ENCODE measurements at regions not wholly inside any gene's neighbourhood (a gene's known extent, or its start where the extent isn't known, plus 50 kb on each side); places are given as distances from the start of the nearest gene placed in this dataset.

DNA sequence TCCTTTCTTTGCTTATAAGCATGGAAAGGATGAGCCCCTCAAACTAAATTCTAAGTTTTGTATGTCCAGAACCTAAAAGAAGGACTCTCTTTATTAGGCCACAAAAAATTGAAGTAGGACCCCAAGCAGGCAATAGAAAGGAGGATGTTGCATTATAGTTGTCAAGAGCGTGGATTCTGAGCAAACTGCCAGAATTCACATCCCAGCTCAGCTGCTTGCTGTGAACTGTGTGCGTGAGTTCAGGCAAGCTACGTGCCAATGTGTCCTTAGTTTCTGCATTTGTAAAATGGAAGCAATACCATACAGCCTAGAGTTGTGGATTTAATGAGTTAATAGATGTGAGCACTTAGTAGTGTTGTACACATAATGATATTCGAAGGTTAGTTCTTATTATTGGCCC is 70.6 kb upstream of the SLC44A1 start:
- Histone ChIP-seq H3K36me3 (ENCODE audit: insufficient read depth, low read length) (no peaks in the 10 kb centered on the region), H3K9me3 (ENCODE audit: low read length) (no peaks in the 10 kb centered on the region), H3K9me2 (ENCODE audit: insufficient read depth, low read length) (no peaks in the 10 kb centered on the region), H3K4me1 (ENCODE audit: insufficient read depth, low read length, poor library complexity, severe bottlenecking) (no peaks in the 10 kb centered on the region), H3K4me2 (ENCODE audit: low read length) (no peak overlapping the region), H2AFZ (ENCODE audit: low read length) (no peak overlapping the region), H3K79me2 (ENCODE audit: insufficient read depth, low read depth, low read length) (no peaks in the 10 kb centered on the region), H4K20me1 (ENCODE audit: insufficient read depth, low read length) (no peaks in the 10 kb centered on the region), H3K4me3 (ENCODE audit: low read depth, low read length, poor library complexity, severe bottlenecking) (no peak overlapping the region), H3K27ac (ENCODE audit: low read depth, low read length, poor library complexity, severe bottlenecking) (no peak overlapping the region)
- TF ChIP-seq, protein P1, sequence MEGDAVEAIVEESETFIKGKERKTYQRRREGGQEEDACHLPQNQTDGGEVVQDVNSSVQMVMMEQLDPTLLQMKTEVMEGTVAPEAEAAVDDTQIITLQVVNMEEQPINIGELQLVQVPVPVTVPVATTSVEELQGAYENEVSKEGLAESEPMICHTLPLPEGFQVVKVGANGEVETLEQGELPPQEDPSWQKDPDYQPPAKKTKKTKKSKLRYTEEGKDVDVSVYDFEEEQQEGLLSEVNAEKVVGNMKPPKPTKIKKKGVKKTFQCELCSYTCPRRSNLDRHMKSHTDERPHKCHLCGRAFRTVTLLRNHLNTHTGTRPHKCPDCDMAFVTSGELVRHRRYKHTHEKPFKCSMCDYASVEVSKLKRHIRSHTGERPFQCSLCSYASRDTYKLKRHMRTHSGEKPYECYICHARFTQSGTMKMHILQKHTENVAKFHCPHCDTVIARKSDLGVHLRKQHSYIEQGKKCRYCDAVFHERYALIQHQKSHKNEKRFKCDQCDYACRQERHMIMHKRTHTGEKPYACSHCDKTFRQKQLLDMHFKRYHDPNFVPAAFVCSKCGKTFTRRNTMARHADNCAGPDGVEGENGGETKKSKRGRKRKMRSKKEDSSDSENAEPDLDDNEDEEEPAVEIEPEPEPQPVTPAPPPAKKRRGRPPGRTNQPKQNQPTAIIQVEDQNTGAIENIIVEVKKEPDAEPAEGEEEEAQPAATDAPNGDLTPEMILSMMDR (conservative IDR thresholded peaks at IDR 0.05; ENCODE audit: low read length) = no peak
- TF ChIP-seq EZH2phosphoT487 (IDR thresholded peaks at IDR 0.05; ENCODE audit: borderline replicate concordance, low read depth, low read length) = no peak
- ChIA-PET POLR2A (no interaction called here), CTCF (ENCODE audit: unreplicated experiment) (no interaction called here)
- intact Hi-C loops (cut with micrococcal nuclease; ENCODE audit: unreplicated experiment) = no loop called here
- DNase-seq (ENCODE audit: low spot score) = no peak
- no TSS peak for BruUV-seq (replicated peaks)

DNA sequence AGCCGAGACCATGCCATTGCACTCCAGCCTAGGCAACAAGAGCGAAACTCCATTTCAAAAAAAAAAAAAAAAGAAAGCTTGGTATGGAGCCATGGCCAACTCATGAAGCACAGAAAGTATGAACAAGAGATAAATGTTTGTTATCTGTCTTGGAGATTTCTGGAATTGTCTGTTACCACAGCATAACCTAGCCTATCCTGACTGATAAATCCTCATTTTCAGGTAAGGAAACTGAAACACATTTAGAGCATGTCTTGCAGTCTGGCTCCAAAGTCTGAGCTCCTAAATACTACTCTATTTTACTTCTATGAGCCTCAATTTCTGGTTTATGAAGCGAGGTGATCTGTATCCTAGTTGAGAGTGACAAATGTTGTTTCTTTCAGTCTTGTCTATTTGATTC is 68.3 kb upstream of the SLC44A1 start:
- Histone ChIP-seq H2AFZ (ENCODE audit: low read length) (no peak overlapping the region), H3K4me2 (ENCODE audit: low read length) (no peak overlapping the region), H3K27ac (ENCODE audit: low read depth, low read length, poor library complexity, severe bottlenecking) (no peak overlapping the region), H3K36me3 (ENCODE audit: insufficient read depth, low read length) (no peaks in the 10 kb centered on the region), H4K20me1 (ENCODE audit: insufficient read depth, low read length) (no peaks in the 10 kb centered on the region), H3K4me1 (ENCODE audit: insufficient read depth, low read length, poor library complexity, severe bottlenecking) (no peaks in the 10 kb centered on the region), H3K9me2 (ENCODE audit: insufficient read depth, low read length) (no peaks in the 10 kb centered on the region), H3K79me2 (ENCODE audit: insufficient read depth, low read depth, low read length) (no peaks in the 10 kb centered on the region), H3K9me3 (ENCODE audit: low read length) (no peaks in the 10 kb centered on the region), H3K4me3 (ENCODE audit: low read depth, low read length, poor library complexity, severe bottlenecking) (no peak overlapping the region)
- BruUV-seq (replicated peaks) = no TSS peak
- CTCF ChIA-PET (ENCODE audit: unreplicated experiment) = interaction anchor here (0.6 kb wide), 1 partner anchor 575 kb away, joined by 3 read pairs; no protein-coding TSS in a partner anchor
- POLR2A ChIA-PET = interaction anchor here (0.5 to 1.2 kb wide), 6 partner anchors 15 to 357 kb away, joined by 3 to 5 read pairs (median 4); no protein-coding TSS in a partner anchor
- intact Hi-C loops (cut with micrococcal nuclease; ENCODE audit: unreplicated experiment) = no loop called here
- DNase-seq (ENCODE audit: low spot score) = no peak
- TF ChIP-seq, protein P1 (conservative IDR thresholded peaks at IDR 0.05; ENCODE audit: low read length) = no peak
- TF ChIP-seq EZH2phosphoT487 (IDR thresholded peaks at IDR 0.05; ENCODE audit: borderline replicate concordance, low read depth, low read length) = no peak

DNA sequence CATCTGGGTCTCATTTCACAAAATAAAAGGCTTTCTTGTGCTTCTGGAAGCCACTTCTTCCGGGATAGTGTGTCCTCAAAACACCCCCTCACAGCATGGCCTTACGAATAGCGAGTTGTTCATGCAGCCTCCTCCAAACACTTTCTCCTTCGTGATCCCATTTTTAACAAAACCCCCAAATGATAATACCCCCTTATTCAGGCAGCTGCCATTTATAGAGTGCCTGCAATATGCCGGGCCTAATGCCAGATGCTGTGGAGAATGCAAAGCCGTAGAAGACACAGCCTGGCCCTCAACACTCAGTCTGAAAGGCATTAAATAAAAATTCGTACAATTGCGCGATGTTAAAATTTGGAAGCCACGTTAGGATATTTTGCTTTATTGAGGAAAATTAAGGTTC is 66.4 kb upstream of the SLC44A1 start:
- BruUV-seq (replicated peaks) = no TSS peak
- intact Hi-C loops (cut with micrococcal nuclease; ENCODE audit: unreplicated experiment) = no loop called here
- CTCF ChIA-PET (ENCODE audit: unreplicated experiment) = no interaction called here

More for the DNA sequence above, 66.4 kb upstream of the SLC44A1 start:
- H3K9me3 ChIP-seq (ENCODE audit: low read length) = no peaks in the 10 kb centered on the region
- no peaks in the 10 kb centered on the region for H3K36me3 ChIP-seq (ENCODE audit: insufficient read depth, low read length)
- H3K4me3 ChIP-seq (ENCODE audit: low read depth, low read length, poor library complexity, severe bottlenecking) = no peak overlapping the region
- DNase-seq (ENCODE audit: low spot score) = no peak
- H3K27ac ChIP-seq (ENCODE audit: low read depth, low read length, poor library complexity, severe bottlenecking) = no peak overlapping the region
- no peaks in the 10 kb centered on the region for H3K79me2 ChIP-seq (ENCODE audit: insufficient read depth, low read depth, low read length)
- no peak for TF ChIP-seq EZH2phosphoT487 (IDR thresholded peaks at IDR 0.05; ENCODE audit: borderline replicate concordance, low read depth, low read length)
- TF ChIP-seq, protein P1 (conservative IDR thresholded peaks at IDR 0.05; ENCODE audit: low read length) = no peak
- H3K9me2 ChIP-seq (ENCODE audit: insufficient read depth, low read length) = no peaks in the 10 kb centered on the region
- no peaks in the 10 kb centered on the region for H3K4me1 ChIP-seq (ENCODE audit: insufficient read depth, low read length, poor library complexity, severe bottlenecking)
- H3K4me2 ChIP-seq (ENCODE audit: low read length) = no peak overlapping the region
- H2AFZ ChIP-seq (ENCODE audit: low read length) = no peak overlapping the region
- POLR2A ChIA-PET = interaction anchor here (0.5 to 1.0 kb wide), 4 partner anchors 11 to 310 kb away, joined by 3 to 4 read pairs (median 3); no protein-coding TSS in a partner anchor
- no peaks in the 10 kb centered on the region for H4K20me1 ChIP-seq (ENCODE audit: insufficient read depth, low read length)

Measured in OCI-LY7 (cell line).